Cardiac fibroblast (primary cell): ENCODE measurements at regions not wholly inside any gene's neighbourhood (a gene's known extent, or its start where the extent isn't known, plus 50 kb on each side); places are given as distances from the start of the nearest gene placed in this dataset.

Experiments used
- DNase-seq, 2 donors: peaks; one replicate each; pipeline versions ENCODE4 v3.0.0 to v3.0.0-alpha.2; 2010; ENCODE audit warnings: low read depth in 2 of 2
- H3K4me3 ChIP-seq, 2 donors: replicated peaks in 1 of 2; 1 replicate in 1 of 2; 2 replicates in 1 of 2; pipeline ENCODE4 v1.5.1; 2011; ENCODE audit warnings: low read depth in 2 of 2, low read length in 2 of 2, mild to moderate bottlenecking in 2 of 2, moderate library complexity in 1 of 2
- CTCF ChIP-seq: IDR thresholded peaks from one replicate; pipeline ENCODE4 v1.5.1; 2011; ENCODE audit warnings: low read depth, mild to moderate bottlenecking, low read length, inconsistent platforms

GRCh38 chr21:35540950-35541638 is 492.0 kb upstream of the RUNX1 start:
- TF ChIP-seq CTCF = no peak
- no peak for DNase-seq

GRCh38 chr21:35538386-35538785 is 489.3 kb upstream of the RUNX1 start:
- no peak for TF ChIP-seq CTCF
- H3K4me3 ChIP-seq = no peak overlapping the region
- DNase-seq = no peak

More at GRCh38 chr21:35540950-35541638, 492.0 kb upstream of the RUNX1 start:
- H3K4me3 ChIP-seq = no peak overlapping the region

- no peak overlapping the region for H3K4me3 ChIP-seq
- no peak for DNase-seq
- no peak for TF ChIP-seq CTCF
Observed at GRCh38 chr21:35537604-35538003, 488.5 kb upstream of the RUNX1 start.

- no peak for DNase-seq
Observed at GRCh38 chr21:35533893-35534292, 484.8 kb upstream of the RUNX1 start.

GRCh38 chr21:35530766-35531165 is 481.7 kb upstream of the RUNX1 start:
- no peak overlapping the region for H3K4me3 ChIP-seq
- no peak for TF ChIP-seq CTCF
- no peak for DNase-seq

More at GRCh38 chr21:35533893-35534292, 484.8 kb upstream of the RUNX1 start:
- no peak overlapping the region for H3K4me3 ChIP-seq
- TF ChIP-seq CTCF = no peak

- peak overlapping the region in 1 of 2 donors; percentile 39 for H3K4me3 ChIP-seq
- DNase-seq = peak; percentile 48 to 54
- no peak for TF ChIP-seq CTCF
Observed at GRCh38 chr21:35529171-35529863, 480.2 kb upstream of the RUNX1 start.
